ENCODE measurements at regions not wholly inside any gene's neighbourhood (a gene's known extent, or its start where the extent isn't known, plus 50 kb on each side); places are given as distances from the start of the nearest gene placed in this dataset.
A peak's percentile ranks its signal among the peaks of the same experiment; 100 is the strongest.

DNA sequence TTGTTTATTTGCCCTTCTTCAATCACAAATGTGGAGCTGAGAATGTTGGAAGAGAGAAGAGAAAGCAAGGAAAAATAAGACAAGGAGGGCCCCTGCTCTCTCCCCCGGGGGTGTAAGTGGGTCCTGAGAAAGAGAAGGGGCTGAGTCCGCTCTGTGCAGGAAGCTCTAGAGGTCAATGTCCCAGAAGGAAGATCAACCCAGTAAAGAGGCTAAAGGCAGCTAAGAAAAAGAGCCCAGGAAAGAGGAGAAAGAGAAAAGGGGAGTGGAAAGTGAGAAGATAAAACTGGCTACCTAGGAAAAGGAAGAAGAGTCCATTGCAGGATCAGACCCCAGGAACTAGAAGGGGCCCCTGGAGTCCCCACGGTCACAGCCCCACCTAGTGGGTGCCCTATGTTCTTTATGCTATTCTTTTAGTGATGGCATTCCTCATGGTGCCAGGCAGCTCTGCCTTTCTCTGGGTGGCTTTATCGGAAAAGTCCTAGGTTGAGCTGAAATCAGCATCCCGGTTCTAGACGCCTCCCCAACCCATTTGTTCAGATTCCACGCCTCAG, 583.4 kb downstream of the ACTL7B start:
- H3K27me3 Mint-ChIP-seq (ENCODE audit: low read depth in 3 of 3) = peaks cover 0 to 3% (median 0%) of the 10 kb centered on the region in 3 donors
- intact Hi-C loops (cut with micrococcal nuclease) = loop anchor here (5.0 to 10.0 kb wide), 2 partner anchors 805 to 808 kb away; no protein-coding TSS in a partner anchor
- Histone ChIP-seq H4K20me1 (ENCODE audit: insufficient read depth, low read length) (no peaks in the 10 kb centered on the region), H3K4me2 (replicated peaks; ENCODE audit: extremely low read depth, low read length, poor library complexity, severe bottlenecking) (peak overlapping the region; percentile 80), H3K27me3 (ENCODE audit: control insufficient read depth in 2 of 2, insufficient read depth in 2 of 2, low read length in 2 of 2) (no peaks in the 10 kb centered on the region), H3K9me3 (replicated peaks in 1 of 2; ENCODE audit: control insufficient read depth in 1 of 2, insufficient read depth in 1 of 2, low read length in 2 of 2) (no peaks in the 10 kb centered on the region), H3K9ac (ENCODE audit: insufficient read depth, low read length, poor library complexity, severe bottlenecking) (peak overlapping the region; percentile 57), H3K4me1 (ENCODE audit: control insufficient read depth in 1 of 2, insufficient read depth in 2 of 2, low read length in 2 of 2) (peaks cover 26 to 34% of the 10 kb centered on the region in 2 donors), H3K27ac (ENCODE audit: low read depth in 1 of 2, low read length in 2 of 2) (peak overlapping the region in 1 of 2 donors; percentile 88), H3K36me3 (replicated peaks in 1 of 2; ENCODE audit: control insufficient read depth in 1 of 2, insufficient read depth in 2 of 2, low read length in 2 of 2) (no peaks in the 10 kb centered on the region), H3K4me3 (replicated peaks in 1 of 3; ENCODE audit: low read depth in 2 of 3, low read length in 3 of 3) (peak overlapping the region; percentile 10 to 85 (median 73)), H2AFZ (ENCODE audit: insufficient read depth, low read depth, low read length, poor library complexity, severe bottlenecking) (peak overlapping the region; percentile 91), H3K79me2 (ENCODE audit: insufficient read depth, low read length) (no peaks in the 10 kb centered on the region)
- H3K4me3 Mint-ChIP-seq = peak overlapping the region; percentile 72 to 85
- peak overlapping the region; percentile 81 to 94 (median 92) for H3K27ac Mint-ChIP-seq
- peak; percentile 23 to 75 (median 59) for DNase-seq
- H3K4me1 Mint-ChIP-seq = peaks cover 44% of the 10 kb centered on the region
- no peaks in the 10 kb centered on the region for H3K36me3 Mint-ChIP-seq
- TF ChIP-seq, protein P1, sequence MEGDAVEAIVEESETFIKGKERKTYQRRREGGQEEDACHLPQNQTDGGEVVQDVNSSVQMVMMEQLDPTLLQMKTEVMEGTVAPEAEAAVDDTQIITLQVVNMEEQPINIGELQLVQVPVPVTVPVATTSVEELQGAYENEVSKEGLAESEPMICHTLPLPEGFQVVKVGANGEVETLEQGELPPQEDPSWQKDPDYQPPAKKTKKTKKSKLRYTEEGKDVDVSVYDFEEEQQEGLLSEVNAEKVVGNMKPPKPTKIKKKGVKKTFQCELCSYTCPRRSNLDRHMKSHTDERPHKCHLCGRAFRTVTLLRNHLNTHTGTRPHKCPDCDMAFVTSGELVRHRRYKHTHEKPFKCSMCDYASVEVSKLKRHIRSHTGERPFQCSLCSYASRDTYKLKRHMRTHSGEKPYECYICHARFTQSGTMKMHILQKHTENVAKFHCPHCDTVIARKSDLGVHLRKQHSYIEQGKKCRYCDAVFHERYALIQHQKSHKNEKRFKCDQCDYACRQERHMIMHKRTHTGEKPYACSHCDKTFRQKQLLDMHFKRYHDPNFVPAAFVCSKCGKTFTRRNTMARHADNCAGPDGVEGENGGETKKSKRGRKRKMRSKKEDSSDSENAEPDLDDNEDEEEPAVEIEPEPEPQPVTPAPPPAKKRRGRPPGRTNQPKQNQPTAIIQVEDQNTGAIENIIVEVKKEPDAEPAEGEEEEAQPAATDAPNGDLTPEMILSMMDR (IDR thresholded peaks at IDR 0.05) = peak; percentile 87
- 58% methylated on average over 7 of the region's 7 CpGs for WGBS (ENCODE audit: insufficient coverage)
- H3K9me3 Mint-ChIP-seq = peaks cover 0 to 3% (median under 1%) of the 10 kb centered on the region in 7 donors

- Mint-ChIP-seq H3K36me3 (no peaks in the 10 kb centered on the region), H3K4me3 (peak overlapping the region; percentile 72 to 85), H3K27ac (peak overlapping the region; percentile 81 to 94 (median 92)), H3K27me3 (ENCODE audit: low read depth in 3 of 3) (peaks cover 0 to 3% (median 0%) of the 10 kb centered on the region in 3 donors), H3K4me1 (peaks cover 38% of the 10 kb centered on the region), H3K9me3 (peaks cover 3 to 9% (median 5%) of the 10 kb centered on the region in 7 donors)
- Histone ChIP-seq H4K20me1 (ENCODE audit: insufficient read depth, low read length) (no peaks in the 10 kb centered on the region), H3K9ac (ENCODE audit: insufficient read depth, low read length, poor library complexity, severe bottlenecking) (peak overlapping the region; percentile 57), H3K27ac (ENCODE audit: low read depth in 1 of 2, low read length in 2 of 2) (peak overlapping the region in 1 of 2 donors; percentile 88), H3K4me1 (ENCODE audit: control insufficient read depth in 1 of 2, insufficient read depth in 2 of 2, low read length in 2 of 2) (peaks cover 26 to 34% of the 10 kb centered on the region in 2 donors), H3K9me3 (replicated peaks in 1 of 2; ENCODE audit: control insufficient read depth in 1 of 2, insufficient read depth in 1 of 2, low read length in 2 of 2) (no peaks in the 10 kb centered on the region), H3K36me3 (replicated peaks in 1 of 2; ENCODE audit: control insufficient read depth in 1 of 2, insufficient read depth in 2 of 2, low read length in 2 of 2) (no peaks in the 10 kb centered on the region), H3K79me2 (ENCODE audit: insufficient read depth, low read length) (no peaks in the 10 kb centered on the region), H2AFZ (ENCODE audit: insufficient read depth, low read depth, low read length, poor library complexity, severe bottlenecking) (peak overlapping the region; percentile 91), H3K27me3 (ENCODE audit: control insufficient read depth in 2 of 2, insufficient read depth in 2 of 2, low read length in 2 of 2) (no peaks in the 10 kb centered on the region), H3K4me3 (replicated peaks in 1 of 3; ENCODE audit: low read depth in 2 of 3, low read length in 3 of 3) (peak overlapping the region; percentile 10 to 85 (median 73)), H3K4me2 (replicated peaks; ENCODE audit: extremely low read depth, low read length, poor library complexity, severe bottlenecking) (peak overlapping the region; percentile 80)
- TF ChIP-seq, protein P1 (IDR thresholded peaks at IDR 0.05) = no peak
- intact Hi-C loops (cut with micrococcal nuclease) = loop anchor here (5.0 to 10.0 kb wide), 2 partner anchors 804 to 807 kb away; no protein-coding TSS in a partner anchor
- DNase-seq = peak; percentile 28 to 46 (median 38)
- WGBS (ENCODE audit: insufficient coverage) = no CpG with 5 or more reads among the region's 5 CpGs
Observed at GRCh38 chr9:108271646-108272348, 584.0 kb downstream of the ACTL7B start.

All from CD14-positive monocyte (primary cell).